DND-41 (cell line): ENCODE measurements at regions not wholly inside any gene's neighbourhood (a gene's known extent, or its start where the extent isn't known, plus 50 kb on each side); places are given as distances from the start of the nearest gene placed in this dataset.

Experiments
- ATAC-seq: fragments of 200-7000 bp; cut with Tn5 transposase; 3 replicates; pipeline ENCODE4 v1.9.1; 2021; ENCODE audit warnings: low read depth; ENCODE audit not compliant: insufficient read depth
- DNase-seq: peaks from one replicate; pipeline ENCODE4 v3.0.0-alpha.2; 2020
- H2AFZ ChIP-seq: 2 replicates; pipeline ENCODE4 v1.6.0; 2012; ENCODE audit warnings: low read depth, low read length
- H3K27ac ChIP-seq: 2 replicates; pipeline ENCODE4 v1.5.1; 2012; ENCODE audit warnings: low read length, inconsistent platforms
- H3K27me3 ChIP-seq: fragments of 200-600 bp; sonication (generic); 2 replicates; pipeline ENCODE4 v1.6.0; 2012; ENCODE audit warnings: low read length, mild to moderate bottlenecking, inconsistent platforms; ENCODE audit not compliant: insufficient read depth, poor library complexity
- H3K36me3 ChIP-seq: 2 replicates; pipeline ENCODE4 v1.5.1; 2012; ENCODE audit warnings: low read length, inconsistent platforms; ENCODE audit not compliant: insufficient read depth
- H3K4me1 ChIP-seq: 2 replicates; pipeline ENCODE4 v1.5.1; 2012; ENCODE audit warnings: mild to moderate bottlenecking, low read length; ENCODE audit not compliant: insufficient read depth
- H3K4me2 ChIP-seq: 2 replicates; pipeline ENCODE4 v1.6.0; 2012; ENCODE audit warnings: mild to moderate bottlenecking, moderate library complexity, low read length, inconsistent platforms; ENCODE audit not compliant: insufficient read depth
- H3K4me3 ChIP-seq, 2 experiments: fragments of 200-600 bp in 1 of 2; shearing (Covaris generic) in 1 of 2; 2 replicates each; pipeline ENCODE4 v1.5.1; 2012 to 2016; ENCODE audit warnings: inconsistent platforms in 2 of 2, low read length in 2 of 2, mild to moderate bottlenecking in 2 of 2, low read depth in 1 of 2, moderate library complexity in 1 of 2
- H3K79me2 ChIP-seq: 2 replicates; pipeline ENCODE4 v1.6.0; 2012; ENCODE audit warnings: low read length, inconsistent platforms; ENCODE audit not compliant: insufficient read depth
- H3K9ac ChIP-seq: 2 replicates; pipeline ENCODE4 v1.6.0; 2012; ENCODE audit warnings: low read depth, mild to moderate bottlenecking, inconsistent platforms, low read length, moderate library complexity
- H3K9me3 ChIP-seq: 2 replicates; pipeline ENCODE4 v1.5.1; 2012; ENCODE audit warnings: low read length, moderate library complexity, mild to moderate bottlenecking, inconsistent platforms; ENCODE audit not compliant: insufficient read depth, severe bottlenecking
- H4K20me1 ChIP-seq: 2 replicates; pipeline ENCODE4 v1.6.0; 2012; ENCODE audit warnings: low read length; ENCODE audit not compliant: insufficient read depth
- CTCF ChIP-seq: IDR thresholded peaks from 2 replicates; pipeline ENCODE4 v1.5.1; 2012; ENCODE audit warnings: borderline replicate concordance, low read length, moderate library complexity, mild to moderate bottlenecking; ENCODE audit not compliant: poor library complexity, severe bottlenecking; ENCODE audit errors: extremely low read depth
- EZH2 ChIP-seq: IDR thresholded peaks from 3 replicates; pipeline ENCODE4 v1.6.1; 2012; ENCODE audit warnings: borderline replicate concordance, low read depth, mild to moderate bottlenecking, moderate library complexity, low read length, inconsistent platforms; ENCODE audit not compliant: severe bottlenecking

- DNase-seq = no peak
- no peak for TF ChIP-seq EZH2
- TF ChIP-seq CTCF = no peak
- Histone ChIP-seq H3K4me3 (no peak overlapping the region), H2AFZ (no peak overlapping the region), H3K4me1 (no peaks in the 10 kb centered on the region), H3K9ac (no peak overlapping the region), H3K79me2 (no peaks in the 10 kb centered on the region), H3K27ac (no peak overlapping the region), H3K9me3 (no peaks in the 10 kb centered on the region), H3K36me3 (no peaks in the 10 kb centered on the region), H3K27me3 (no peaks in the 10 kb centered on the region), H4K20me1 (no peaks in the 10 kb centered on the region), H3K4me2 (no peak overlapping the region)
- ATAC-seq = no peak
These were observed 89.7 kb upstream of the COL8A1 start for GRCh38 chr3:99548674-99549073.

GRCh38 chr3:99545941-99546580 lies 92.3 kb upstream of the COL8A1 start:
- Histone ChIP-seq H3K4me2 (no peak overlapping the region), H3K27me3 (no peaks in the 10 kb centered on the region), H3K9ac (no peak overlapping the region), H3K36me3 (no peaks in the 10 kb centered on the region), H4K20me1 (no peaks in the 10 kb centered on the region), H3K9me3 (no peaks in the 10 kb centered on the region), H3K27ac (no peak overlapping the region), H3K4me3 (no peak overlapping the region), H2AFZ (no peak overlapping the region), H3K79me2 (no peaks in the 10 kb centered on the region), H3K4me1 (no peaks in the 10 kb centered on the region)
- DNase-seq = no peak
- no peak for TF ChIP-seq CTCF
- TF ChIP-seq EZH2 = no peak
- ATAC-seq = no peak

- H3K4me1 ChIP-seq = no peaks in the 10 kb centered on the region
- H3K4me3 ChIP-seq = no peak overlapping the region
- no peaks in the 10 kb centered on the region for H3K9me3 ChIP-seq
- ATAC-seq (no peak), DNase-seq (no peak)
- H4K20me1 ChIP-seq = no peaks in the 10 kb centered on the region
- H3K9ac ChIP-seq = no peak overlapping the region
- no peak overlapping the region for H3K27ac ChIP-seq
- no peaks in the 10 kb centered on the region for H3K79me2 ChIP-seq
- H3K27me3 ChIP-seq = no peaks in the 10 kb centered on the region
- no peak overlapping the region for H2AFZ ChIP-seq
- no peak overlapping the region for H3K4me2 ChIP-seq
- H3K36me3 ChIP-seq = no peaks in the 10 kb centered on the region
- no peak for TF ChIP-seq CTCF
- no peak for TF ChIP-seq EZH2
These were observed 93.6 kb upstream of the COL8A1 start for GRCh38 chr3:99544786-99545281.
